IMR-90 (cell line): ENCODE measurements at regions not wholly inside any gene's neighbourhood (a gene's known extent, or its start where the extent isn't known, plus 50 kb on each side); places are given as distances from the start of the nearest gene placed in this dataset.

Experiments
- ATAC-seq: fragments of 200-7000 bp; cut with Tn5 transposase; 2 replicates; pipeline ENCODE4 v1.9.1; 2020; ENCODE audit warnings: low read depth, mild to moderate bottlenecking, moderate library complexity
- BruUV-seq: library from RNA; stranded (reverse); fragments of 400-500 nt; replicated peaks from 2 replicates; lab custom pipeline; 2021; lab: Mats Ljungman, UMichigan
- CTCF ChIA-PET: fragments of 300-600 bp; formaldehyde crosslinking; extraction: SDS; loops from one replicate; lab custom pipeline; 2021; ENCODE audit warnings: antibody characterized with exemption; lab: Yijun Ruan, JAX
- POLR2A ChIA-PET: fragments of 300-600 bp; sonication (Branson Sonifier 250); formaldehyde crosslinking; loops from one replicate; lab custom pipeline; 2022; ENCODE audit warnings: antibody characterized with exemption; ENCODE audit not compliant: unreplicated experiment; lab: Charles Lee
- DNase-seq: peaks from one replicate; pipeline ENCODE4 v3.0.0; 2013
- H2AFZ ChIP-seq: replicated peaks from 2 replicates; pipeline ENCODE3; 2013; ENCODE audit warnings: low read length, mild to moderate bottlenecking; ENCODE audit not compliant: poor library complexity
- H2AK5ac ChIP-seq: 2 replicates; pipeline ENCODE4 v1.6.1; 2013; ENCODE audit warnings: low read depth, low read length, inconsistent platforms
- H2AK9ac ChIP-seq: replicated peaks from 2 replicates; pipeline ENCODE3; 2013; ENCODE audit warnings: mild to moderate bottlenecking, low read depth, low read length, moderate library complexity; ENCODE audit not compliant: poor library complexity
- H2BK120ac ChIP-seq: 2 replicates; pipeline ENCODE4 v1.6.1; 2013; ENCODE audit warnings: low read depth, low read length, inconsistent platforms
- H2BK15ac ChIP-seq: 3 replicates; pipeline ENCODE4 v1.6.1; 2013; ENCODE audit warnings: low read depth, low read length, inconsistent platforms
- H2BK20ac ChIP-seq: 2 replicates; pipeline ENCODE4 v1.6.1; 2013; ENCODE audit warnings: low read depth, mild to moderate bottlenecking, inconsistent platforms, low read length, moderate library complexity
- H2BK5ac ChIP-seq: 2 replicates; pipeline ENCODE4 v1.6.1; 2013; ENCODE audit warnings: mild to moderate bottlenecking, low read depth, low read length, inconsistent platforms; ENCODE audit not compliant: poor library complexity, severe bottlenecking
- H3K14ac ChIP-seq: replicated peaks from 2 replicates; pipeline ENCODE4 v1.6.1; 2013; ENCODE audit warnings: low read depth, low read length, inconsistent platforms
- H3K18ac ChIP-seq: 2 replicates; pipeline ENCODE4 v1.6.1; 2013; ENCODE audit warnings: low read depth, low read length, control low read depth
- H3K23ac ChIP-seq: 2 replicates; pipeline ENCODE4 v1.6.1; 2013; ENCODE audit warnings: low read depth, low read length, inconsistent platforms
- H3K27ac ChIP-seq: 2 replicates; pipeline ENCODE4 v1.5.1; 2013; ENCODE audit warnings: mild to moderate bottlenecking, control low read depth, low read length; ENCODE audit not compliant: insufficient read depth
- H3K27me3 ChIP-seq: 2 replicates; pipeline ENCODE4 v1.6.1; 2013; ENCODE audit warnings: low read length; ENCODE audit not compliant: control insufficient read depth, insufficient read depth
- H3K36me3 ChIP-seq: 2 replicates; pipeline ENCODE4 v1.6.1; 2013; ENCODE audit warnings: low read length, mixed read lengths; ENCODE audit not compliant: control insufficient read depth, insufficient read depth
- H3K4ac ChIP-seq: 2 replicates; pipeline ENCODE4 v1.6.1; 2013; ENCODE audit warnings: low read depth, low read length, inconsistent platforms
- H3K4me1 ChIP-seq: 2 replicates; pipeline ENCODE4 v1.6.1; 2013; ENCODE audit warnings: low read length, mixed read lengths; ENCODE audit not compliant: control insufficient read depth, insufficient read depth
- H3K4me2 ChIP-seq: 2 replicates; pipeline ENCODE4 v1.6.1; 2013; ENCODE audit warnings: low read depth, mild to moderate bottlenecking, control low read depth, low read length, moderate library complexity
- H3K4me3 ChIP-seq: 2 replicates; pipeline ENCODE4 v1.5.1; 2013; ENCODE audit warnings: low read depth, mild to moderate bottlenecking, control low read depth, low read length, moderate library complexity; ENCODE audit not compliant: insufficient read depth
- H3K56ac ChIP-seq: 2 replicates; pipeline ENCODE4 v1.6.1; 2013; ENCODE audit warnings: low read length, inconsistent platforms; ENCODE audit not compliant: insufficient read depth; ENCODE audit errors: extremely low read depth
- H3K79me1 ChIP-seq, 2 experiments: 2 replicates each; pipeline ENCODE4 v1.6.1; 2013; ENCODE audit warnings: low read length in 2 of 2, inconsistent platforms in 1 of 2, low read depth in 1 of 2
- H3K9ac ChIP-seq: 2 replicates; pipeline ENCODE4 v1.6.1; 2013; ENCODE audit warnings: low read depth, low read length, control low read depth
- H3K9me1 ChIP-seq: 2 replicates; pipeline ENCODE4 v1.6.1; 2013; ENCODE audit warnings: low read length, inconsistent platforms; ENCODE audit not compliant: insufficient read depth
- H3K9me3 ChIP-seq: 2 replicates; pipeline ENCODE4 v1.6.1; 2013; ENCODE audit warnings: low read length; ENCODE audit not compliant: control insufficient read depth, insufficient read depth
- H4K20me1 ChIP-seq: 2 replicates; pipeline ENCODE4 v1.6.1; 2013; ENCODE audit warnings: low read length, inconsistent platforms; ENCODE audit not compliant: insufficient read depth
- H4K5ac ChIP-seq: 2 replicates; pipeline ENCODE4 v1.6.1; 2013; ENCODE audit warnings: mild to moderate bottlenecking, low read depth, low read length, control low read depth
- H4K8ac ChIP-seq, 2 experiments: 2 replicates each; pipeline ENCODE4 v1.6.1; 2013; ENCODE audit warnings: low read depth in 2 of 2, low read length in 2 of 2, control low read depth in 1 of 2, inconsistent platforms in 1 of 2
- H4K91ac ChIP-seq: 2 replicates; pipeline ENCODE4 v1.6.1; 2013; ENCODE audit warnings: low read depth, low read length, inconsistent platforms; ENCODE audit not compliant: insufficient read depth
- BHLHE40 ChIP-seq: fragments of 150-350 bp; IDR thresholded peaks from 2 replicates; pipeline ENCODE4 v1.6.1; 2016; ENCODE audit warnings: mild to moderate bottlenecking, low read depth, low read length
- CEBPB ChIP-seq: IDR thresholded peaks from 2 replicates; pipeline ENCODE4 v1.6.1; 2012; ENCODE audit warnings: low read depth, low read length, improper control_type of control experiment
- CHD1 ChIP-seq: IDR thresholded peaks from 2 replicates; pipeline ENCODE4 v1.6.1; 2012; ENCODE audit warnings: low read depth, low read length, improper control_type of control experiment
- FOS ChIP-seq: fragments of 150-350 bp; IDR thresholded peaks from 2 replicates; pipeline ENCODE4 v1.6.1; 2016; ENCODE audit warnings: low read depth, low read length
- MAZ ChIP-seq: IDR thresholded peaks from 2 replicates; pipeline ENCODE4 v1.6.1; 2012; ENCODE audit warnings: low read depth, mild to moderate bottlenecking, low read length, improper control_type of control experiment, moderate library complexity, borderline replicate concordance
- WGBS, 2 experiments: methylation state at CpG; one replicate each; pipeline versions ENCODE4 v1.1.5 to v1.1.7; 2013; ENCODE audit warnings: missing lambda C conversion rate in 2 of 2; ENCODE audit not compliant: insufficient read length in 1 of 2; ENCODE audit errors: extremely low coverage in 2 of 2; 5-methylcytosine and 5-hydroxymethylcytosine counted together
- dilution Hi-C: fragments of 300-500 bp; cut with HindIII; formaldehyde crosslinking; loops from one replicate; pipeline ENCODE4 v1.14.3; 2018; ENCODE audit warnings: low sequenced_read_pairs; ENCODE audit not compliant: unreplicated experiment
- in situ Hi-C: fragments of 300-500 bp; cut with MboI; formaldehyde crosslinking; loops from 3 replicates; pipeline ENCODE4 v1.14.3; 2019; ENCODE audit warnings: low sequenced_read_pairs, inconsistent platforms, mixed read lengths
- intact Hi-C: fragments of 100-400 bp; cut with micrococcal nuclease; formaldehyde crosslinking; loops from 2 replicates; pipeline ENCODE4 v1.10.0; 2022

GRCh38 chr11:71080239-71081097 is 171.9 kb downstream of the SHANK2 start (continued):
- TF ChIP-seq BHLHE40: no peak

GRCh38 chr11:71079795-71080194 is 172.6 kb downstream of the SHANK2 start:
- intact Hi-C loops: loop anchor here (1.0 to 5.0 kb wide), 2 partner anchors 262 to 612 kb away; no protein-coding TSS in a partner anchor
- POLR2A ChIA-PET: no interaction called here

More at GRCh38 chr11:71079795-71080194, 172.6 kb downstream of the SHANK2 start:
- Histone ChIP-seq H4K8ac (no peak overlapping the region), H3K14ac (no peak overlapping the region), H3K9me3 (no peaks in the 10 kb centered on the region; the same call in 1 of the 2 replicates), H3K23ac (no peak overlapping the region), H3K4me1 (no peaks in the 10 kb centered on the region), H3K9me1 (no peaks in the 10 kb centered on the region), H3K4me2 (no peak overlapping the region), H2AK5ac (no peak overlapping the region), H3K9ac (no peak overlapping the region), H4K5ac (no peak overlapping the region), H2AK9ac (no peak overlapping the region), H3K56ac (no peak overlapping the region), H2BK20ac (no peak overlapping the region), H3K4ac (no peak overlapping the region), H2BK120ac (no peak overlapping the region), H2BK15ac (no peak overlapping the region), H3K4me3 (no peak overlapping the region), H2BK5ac (no peak overlapping the region), H3K36me3 (peaks cover 2% of the 10 kb centered on the region; the same call in 1 of the 2 replicates), H3K79me1 (no peaks in the 10 kb centered on the region), H4K91ac (no peak overlapping the region), H2AFZ (no peak overlapping the region), H3K18ac (no peak overlapping the region), H3K27ac (no peak overlapping the region), H3K27me3 (no peaks in the 10 kb centered on the region), H4K20me1 (no peaks in the 10 kb centered on the region)
- CTCF ChIA-PET: no interaction called here
- dilution Hi-C loops (no loop called here), in situ Hi-C loops (no loop called here)
- DNase-seq (no peak), ATAC-seq (no peak)
- WGBS, 2 experiments: no CpG with 5 or more reads among the region's 3 CpGs
- TF ChIP-seq CEBPB: no peak
- no peak for TF ChIP-seq CHD1
- no peak for TF ChIP-seq BHLHE40
- TF ChIP-seq MAZ: no peak
- TF ChIP-seq FOS: no peak
- no TSS peak for BruUV-seq
